ENCODE measurements at regions not wholly inside any gene's neighbourhood (a gene's known extent, or its start where the extent isn't known, plus 50 kb on each side); places are given as distances from the start of the nearest gene placed in this dataset.

- WGBS = 84% methylated on average over 1 of the region's 1 CpG
- no peak for DNase-seq (ENCODE audit: extremely low spot score)
- intact Hi-C loops (cut with DNase I) = no loop called here
- Histone ChIP-seq H3K27me3 (no peaks in the 10 kb centered on the region), H3K4me1 (no peaks in the 10 kb centered on the region), H3K4me3 (no peak overlapping the region), H3K27ac (replicated peaks in 1 of 4) (no peak overlapping the region), H3K9me3 (no peaks in the 10 kb centered on the region), H3K36me3 (no peaks in the 10 kb centered on the region)
- no peak for TF ChIP-seq POLR2AphosphoS5 (IDR thresholded peaks at IDR 0.05)
- TF ChIP-seq EP300 (IDR thresholded peaks at IDR 0.05) = no peak
- TF ChIP-seq POLR2A (IDR thresholded peaks at IDR 0.05; ENCODE audit: low read depth) = no peak
- no peak for TF ChIP-seq CTCF (IDR thresholded peaks at IDR 0.05)
Measured at GRCh38 chr6:103629613-103630012, 1230.1 kb downstream of the HACE1 start.

- intact Hi-C loops (cut with DNase I) = no loop called here
- no peak overlapping the region for H3K4me3 ChIP-seq
- 100% methylated on average over 1 of the region's 1 CpG for WGBS
- TF ChIP-seq CTCF (IDR thresholded peaks at IDR 0.05) (no peak), POLR2A (IDR thresholded peaks at IDR 0.05; ENCODE audit: low read depth) (no peak), EP300 (IDR thresholded peaks at IDR 0.05) (no peak), POLR2AphosphoS5 (IDR thresholded peaks at IDR 0.05) (no peak)
- no peaks in the 10 kb centered on the region for H3K9me3 ChIP-seq
- no peaks in the 10 kb centered on the region for H3K4me1 ChIP-seq
- no peak for DNase-seq (ENCODE audit: extremely low spot score)
- no peaks in the 10 kb centered on the region for H3K36me3 ChIP-seq
- H3K27me3 ChIP-seq = no peaks in the 10 kb centered on the region
- no peak overlapping the region for H3K27ac ChIP-seq (replicated peaks in 1 of 4)
Measured at GRCh38 chr6:103617642-103618041, 1242.1 kb downstream of the HACE1 start.

GRCh38 chr6:103587722-103588121 lies 1272.0 kb downstream of the HACE1 start:
- 75% methylated on average over 3 of the region's 3 CpGs for WGBS
- Histone ChIP-seq H3K36me3 (no peaks in the 10 kb centered on the region), H3K9me3 (no peaks in the 10 kb centered on the region), H3K4me1 (no peaks in the 10 kb centered on the region), H3K4me3 (no peak overlapping the region), H3K27me3 (no peaks in the 10 kb centered on the region), H3K27ac (replicated peaks in 1 of 4) (no peak overlapping the region)
- TF ChIP-seq EP300 (IDR thresholded peaks at IDR 0.05) (no peak), POLR2AphosphoS5 (IDR thresholded peaks at IDR 0.05) (no peak), POLR2A (IDR thresholded peaks at IDR 0.05; ENCODE audit: low read depth) (no peak), CTCF (IDR thresholded peaks at IDR 0.05) (no peak)
- intact Hi-C loops (cut with DNase I) = no loop called here
- DNase-seq (ENCODE audit: extremely low spot score) = no peak

- Histone ChIP-seq H3K9me3 (no peaks in the 10 kb centered on the region), H3K27ac (replicated peaks in 1 of 4) (no peak overlapping the region), H3K4me1 (no peaks in the 10 kb centered on the region), H3K4me3 (no peak overlapping the region), H3K36me3 (no peaks in the 10 kb centered on the region), H3K27me3 (no peaks in the 10 kb centered on the region)
- 90% methylated on average over 3 of the region's 3 CpGs for whole genome bisulfite sequencing
- intact Hi-C loops (cut with DNase I) = no loop called here
- TF ChIP-seq POLR2AphosphoS5 (IDR thresholded peaks at IDR 0.05) (no peak), EP300 (IDR thresholded peaks at IDR 0.05) (no peak)
- DNase-seq (ENCODE audit: extremely low spot score) = no peak
Measured at GRCh38 chr6:103578115-103578514, 1281.6 kb downstream of the HACE1 start.

GRCh38 chr6:103570431-103570830 lies 1289.3 kb downstream of the HACE1 start:
- TF ChIP-seq EP300 (IDR thresholded peaks at IDR 0.05) = no peak
- TF ChIP-seq POLR2A (IDR thresholded peaks at IDR 0.05; ENCODE audit: low read depth) = no peak
- no peak for TF ChIP-seq CTCF (IDR thresholded peaks at IDR 0.05)
- no peak for TF ChIP-seq POLR2AphosphoS5 (IDR thresholded peaks at IDR 0.05)
- WGBS = 77% methylated on average over 2 of the region's 2 CpGs
- no peak for DNase-seq (ENCODE audit: extremely low spot score)
- Histone ChIP-seq H3K27ac (replicated peaks in 1 of 4) (no peak overlapping the region), H3K27me3 (no peaks in the 10 kb centered on the region), H3K4me1 (no peaks in the 10 kb centered on the region), H3K4me3 (no peak overlapping the region), H3K9me3 (no peaks in the 10 kb centered on the region), H3K36me3 (no peaks in the 10 kb centered on the region)
- intact Hi-C loops (cut with DNase I) = no loop called here

All from esophagus muscularis mucosa (tissue), 4 donors.